DMS114 treated with DMSO at 0.1 percent for 48 hours (cell line): ENCODE measurements at regions not wholly inside any gene's neighbourhood (a gene's known extent, or its start where the extent isn't known, plus 50 kb on each side); places are given as distances from the start of the nearest gene placed in this dataset.
"Not testable (repeated sequence)": the region's sequence is repeated elsewhere in the genome, so short reads cannot be mapped to it uniquely, and the experiment has no call there.

Experiments used
- DNase-seq: peaks from one replicate; lab custom pipeline; 2025; ENCODE audit not compliant: unreplicated experiment; lab: John Stamatoyannopoulos, UW

DNA sequence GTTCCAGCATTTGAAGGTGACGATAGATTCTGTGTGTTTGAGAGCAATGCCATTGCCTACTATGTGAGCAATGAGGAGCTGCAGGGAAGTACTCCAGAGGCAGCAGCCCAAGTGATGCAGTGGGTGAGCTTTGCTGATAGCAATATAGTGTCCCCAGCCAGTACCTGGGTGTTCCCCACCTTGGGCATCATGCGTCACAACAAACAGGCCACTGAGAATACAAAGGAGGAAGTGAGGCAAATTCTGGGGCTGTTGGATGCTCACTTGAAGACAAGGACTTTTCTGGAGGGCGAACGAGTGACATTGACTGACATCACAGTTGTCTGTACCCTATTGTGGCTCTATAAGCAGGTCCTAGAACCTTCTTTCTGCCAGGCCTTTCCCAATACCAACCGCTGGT, 142.0 kb downstream of the PLS3 start:
- DNase-seq, result no peak

- no peak for DNase-seq
Measured at GRCh38 chrX:115709039-115709438, 148.1 kb downstream of the PLS3 start.

DNA sequence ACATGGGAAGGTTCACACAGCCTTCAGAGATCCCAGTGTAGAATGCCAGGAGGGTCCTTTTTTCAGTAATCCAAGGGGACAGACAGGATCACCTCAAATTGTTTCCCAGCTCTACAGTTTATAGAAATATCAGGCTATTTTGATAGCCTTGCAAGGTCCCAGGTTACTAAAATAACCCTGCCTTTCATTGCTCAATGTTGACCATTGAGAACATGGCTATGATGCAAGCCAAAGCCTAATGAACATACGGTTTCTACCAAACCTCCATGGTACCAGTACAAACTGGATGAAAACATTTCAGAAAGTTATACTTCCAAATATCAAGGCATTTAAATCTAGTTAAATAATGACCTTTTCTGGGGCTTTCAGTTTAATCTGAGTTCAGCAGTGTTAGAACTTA, 151.5 kb downstream of the PLS3 start:
- no peak for DNase-seq

DNA sequence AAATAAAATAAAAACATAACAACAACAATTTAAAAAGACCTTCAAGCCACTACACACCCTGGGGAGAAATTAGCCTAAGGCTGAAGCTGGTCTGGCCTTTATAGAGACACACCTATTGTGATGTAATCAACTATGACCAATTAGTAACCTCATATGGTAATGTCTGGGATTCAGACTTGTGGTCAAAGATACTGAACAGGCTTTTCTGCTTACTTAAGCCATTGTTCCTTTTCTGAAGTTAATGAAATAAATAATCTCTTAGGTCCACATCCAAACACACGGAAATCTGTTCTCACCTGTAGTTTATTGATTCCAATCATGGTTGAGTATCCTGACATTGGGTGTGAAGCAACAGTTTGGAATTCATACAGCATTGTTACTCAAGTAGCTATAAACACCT, 152.5 kb downstream of the PLS3 start:
- DNase-seq, result no peak

DNA sequence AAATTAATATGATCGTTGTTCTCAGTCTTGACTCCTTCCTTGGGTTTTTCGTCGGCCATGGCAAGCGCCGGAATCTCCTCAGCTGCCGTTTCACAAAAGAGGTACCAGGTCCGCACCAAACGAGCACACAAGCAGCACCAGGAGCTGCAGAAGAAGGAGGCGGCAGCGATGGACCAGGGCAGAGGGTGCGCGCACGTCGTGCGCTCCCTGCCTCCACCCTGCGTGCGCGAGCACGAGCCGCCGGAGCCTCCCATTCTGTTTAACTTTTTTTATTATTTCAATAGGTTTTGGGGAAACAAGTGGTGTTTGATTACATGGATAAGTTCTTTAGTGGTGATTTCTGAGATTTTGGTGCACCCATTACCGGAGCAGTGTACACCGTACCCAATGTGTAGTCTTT, 158.2 kb downstream of the PLS3 start:
- DNase-seq, result peak; percentile 42

DNA sequence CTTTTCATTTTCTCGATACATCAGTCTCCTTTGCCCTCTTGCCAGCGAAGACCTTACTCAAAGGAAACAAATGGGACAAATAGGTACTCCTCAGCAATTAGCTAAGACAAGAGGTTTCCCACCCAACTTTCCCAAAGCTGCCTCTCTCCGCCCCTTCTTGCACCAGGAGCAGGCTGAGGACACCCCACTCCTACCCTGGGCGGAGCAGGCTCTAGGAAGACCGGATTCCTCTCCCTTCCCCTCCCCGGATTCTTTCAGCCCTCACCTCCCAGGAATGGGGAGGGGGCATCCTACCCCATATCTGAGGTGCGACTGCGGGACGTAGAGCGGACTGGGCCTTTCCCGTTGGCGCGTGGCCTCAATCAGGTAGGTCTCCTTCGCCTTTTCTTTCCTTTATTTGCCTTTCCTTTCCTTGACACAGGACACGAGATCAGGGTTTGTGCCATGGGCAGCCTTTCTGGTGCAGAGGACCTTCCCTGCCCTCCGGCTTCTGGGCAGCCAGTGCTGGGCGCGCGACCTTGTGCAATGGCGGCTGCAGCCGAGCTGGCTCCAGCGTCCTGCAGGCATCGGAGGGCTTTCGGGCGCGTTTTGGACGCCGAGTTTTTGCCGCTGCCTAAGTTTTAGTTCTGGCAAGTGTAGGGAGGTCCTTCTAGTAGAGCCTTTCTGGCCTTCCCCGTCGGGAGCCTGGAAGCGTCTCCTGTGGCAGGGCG, 161.9 kb downstream of the PLS3 start:
- DNase-seq, result not testable (repeated sequence)

DNA sequence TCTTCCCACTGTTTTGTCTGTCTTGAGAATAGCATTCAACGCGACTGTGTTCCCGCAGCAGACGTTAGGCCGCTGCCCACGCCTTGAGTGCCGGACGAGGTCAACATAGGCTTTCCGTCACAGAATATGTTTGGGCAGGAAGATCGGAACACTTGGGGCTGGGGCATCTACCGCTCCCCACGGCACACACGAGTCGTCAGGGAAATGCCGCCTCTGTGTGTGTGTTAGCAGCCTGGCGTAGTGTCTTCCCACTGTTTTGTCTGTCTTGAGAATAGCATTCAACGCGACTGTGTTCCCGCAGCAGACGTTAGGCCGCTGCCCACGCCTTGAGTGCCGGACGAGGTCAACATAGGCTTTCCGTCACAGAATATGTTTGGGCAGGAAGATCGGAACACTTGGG, 164.4 kb downstream of the PLS3 start:
- not testable (repeated sequence) for DNase-seq

DNA sequence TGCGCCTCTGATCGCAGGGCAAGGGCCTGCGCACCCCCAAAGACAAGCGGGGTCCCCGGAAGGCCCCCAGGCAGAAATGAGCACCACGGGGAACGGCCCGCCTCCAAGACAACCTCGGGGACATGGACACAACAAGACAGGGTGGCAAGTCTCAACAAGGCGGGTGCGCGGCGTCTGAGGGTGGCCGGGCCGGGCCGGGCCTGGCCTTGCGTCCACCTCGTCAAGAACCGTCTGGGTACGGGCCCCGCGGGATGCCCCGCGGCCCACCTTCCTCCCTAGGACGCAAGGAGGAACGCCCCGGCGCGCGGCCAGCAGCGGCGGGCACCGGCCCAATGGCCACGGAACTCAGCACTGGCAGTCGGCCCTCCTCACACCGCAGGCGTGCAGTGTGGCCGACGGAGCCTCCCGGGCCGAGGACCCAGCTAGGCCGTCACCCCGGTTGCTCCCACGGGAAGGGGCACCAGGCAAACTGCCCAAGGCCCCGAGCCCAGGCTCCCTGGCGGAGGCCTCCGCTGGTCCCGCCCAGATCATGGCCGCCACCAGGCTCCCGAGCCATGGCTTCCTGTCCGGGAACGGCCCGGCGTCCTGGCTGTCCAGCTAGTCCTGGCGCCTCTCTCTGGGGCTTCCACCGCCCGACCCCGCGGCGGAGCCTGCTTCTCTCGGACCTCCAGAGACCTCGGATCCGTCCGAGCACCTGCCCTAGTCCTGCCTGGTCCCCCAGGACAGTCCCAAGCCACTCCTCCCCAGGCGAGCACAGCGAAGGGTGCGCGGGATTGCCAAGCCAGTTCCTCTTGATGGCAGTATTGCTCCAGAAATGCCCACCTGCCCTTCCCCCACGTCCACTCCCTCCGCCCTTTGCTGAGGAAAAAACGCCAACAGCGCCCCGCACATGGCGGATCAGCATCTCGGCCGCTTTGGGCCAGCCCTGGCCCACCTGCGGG, 167.1 kb downstream of the PLS3 start:
- not testable (repeated sequence) for DNase-seq

- not testable (repeated sequence) for DNase-seq
Measured at GRCh38 chrX:115732530-115732929, 171.6 kb downstream of the PLS3 start.

DNA sequence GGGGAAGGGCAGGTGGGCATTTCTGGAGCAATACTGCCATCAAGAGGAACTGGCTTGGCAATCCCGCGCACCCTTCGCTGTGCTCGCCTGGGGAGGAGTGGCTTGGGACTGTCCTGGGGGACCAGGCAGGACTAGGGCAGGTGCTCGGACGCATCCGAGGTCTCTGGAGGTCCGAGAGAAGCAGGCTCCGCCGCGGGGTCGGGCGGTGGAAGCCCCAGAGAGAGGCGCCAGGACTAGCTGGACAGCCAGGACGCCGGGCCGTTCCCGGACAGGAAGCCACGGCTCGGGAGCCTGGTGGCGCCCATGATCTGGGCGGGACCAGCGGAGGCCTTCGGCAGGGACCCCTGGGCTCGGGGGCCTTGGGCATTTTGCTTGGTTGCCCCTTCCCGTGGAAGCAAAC, 174.3 kb downstream of the PLS3 start:
- not testable (repeated sequence) for DNase-seq
